C4-2B (cell line): ENCODE measurements at regions not wholly inside any gene's neighbourhood (a gene's known extent, or its start where the extent isn't known, plus 50 kb on each side); places are given as distances from the start of the nearest gene placed in this dataset.

Source experiments
- H3K27ac ChIP-seq: fragments of 450-650 bp; 2 replicates; pipeline ENCODE4 v1.5.1; 2017
- ZFX ChIP-seq: fragments of 450-650 bp; IDR thresholded peaks from 2 replicates; pipeline ENCODE4 v1.6.1; 2017
- TF ChIP-seq, protein P1 (sequence below): fragments of 450-650 bp; conservative IDR thresholded peaks from 2 replicates; pipeline ENCODE4 v1.5.1; 2017; ENCODE audit warnings: mild to moderate bottlenecking

DNA sequence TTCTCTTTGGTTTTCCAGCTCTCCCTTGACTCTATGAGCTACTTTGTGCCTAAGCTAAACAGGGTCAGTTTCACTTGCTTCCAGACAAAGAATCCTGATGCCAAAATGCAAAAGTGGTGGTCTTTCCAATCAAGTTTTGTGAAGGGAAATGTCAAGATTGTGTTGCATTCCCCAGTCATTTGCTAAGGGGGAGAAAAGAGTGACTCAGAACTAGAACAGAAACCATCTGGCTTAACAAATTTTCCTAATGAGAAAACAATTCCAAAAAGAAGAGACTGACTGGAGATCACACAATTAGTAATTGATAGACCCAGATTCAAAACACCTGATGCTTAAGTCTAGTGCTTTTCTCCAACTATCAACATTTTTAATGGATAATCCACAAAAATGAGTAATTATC, 235.1 kb upstream of the DIO2 start:
- H3K27ac ChIP-seq = no peak overlapping the region
- TF ChIP-seq, protein P1, sequence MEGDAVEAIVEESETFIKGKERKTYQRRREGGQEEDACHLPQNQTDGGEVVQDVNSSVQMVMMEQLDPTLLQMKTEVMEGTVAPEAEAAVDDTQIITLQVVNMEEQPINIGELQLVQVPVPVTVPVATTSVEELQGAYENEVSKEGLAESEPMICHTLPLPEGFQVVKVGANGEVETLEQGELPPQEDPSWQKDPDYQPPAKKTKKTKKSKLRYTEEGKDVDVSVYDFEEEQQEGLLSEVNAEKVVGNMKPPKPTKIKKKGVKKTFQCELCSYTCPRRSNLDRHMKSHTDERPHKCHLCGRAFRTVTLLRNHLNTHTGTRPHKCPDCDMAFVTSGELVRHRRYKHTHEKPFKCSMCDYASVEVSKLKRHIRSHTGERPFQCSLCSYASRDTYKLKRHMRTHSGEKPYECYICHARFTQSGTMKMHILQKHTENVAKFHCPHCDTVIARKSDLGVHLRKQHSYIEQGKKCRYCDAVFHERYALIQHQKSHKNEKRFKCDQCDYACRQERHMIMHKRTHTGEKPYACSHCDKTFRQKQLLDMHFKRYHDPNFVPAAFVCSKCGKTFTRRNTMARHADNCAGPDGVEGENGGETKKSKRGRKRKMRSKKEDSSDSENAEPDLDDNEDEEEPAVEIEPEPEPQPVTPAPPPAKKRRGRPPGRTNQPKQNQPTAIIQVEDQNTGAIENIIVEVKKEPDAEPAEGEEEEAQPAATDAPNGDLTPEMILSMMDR = no peak
- TF ChIP-seq ZFX = no peak

GRCh38 chr14:80445605-80446004, 234.3 kb upstream of the DIO2 start:
- TF ChIP-seq, protein P1 = no peak
- no peak for TF ChIP-seq ZFX
- no peak overlapping the region for H3K27ac ChIP-seq

DNA sequence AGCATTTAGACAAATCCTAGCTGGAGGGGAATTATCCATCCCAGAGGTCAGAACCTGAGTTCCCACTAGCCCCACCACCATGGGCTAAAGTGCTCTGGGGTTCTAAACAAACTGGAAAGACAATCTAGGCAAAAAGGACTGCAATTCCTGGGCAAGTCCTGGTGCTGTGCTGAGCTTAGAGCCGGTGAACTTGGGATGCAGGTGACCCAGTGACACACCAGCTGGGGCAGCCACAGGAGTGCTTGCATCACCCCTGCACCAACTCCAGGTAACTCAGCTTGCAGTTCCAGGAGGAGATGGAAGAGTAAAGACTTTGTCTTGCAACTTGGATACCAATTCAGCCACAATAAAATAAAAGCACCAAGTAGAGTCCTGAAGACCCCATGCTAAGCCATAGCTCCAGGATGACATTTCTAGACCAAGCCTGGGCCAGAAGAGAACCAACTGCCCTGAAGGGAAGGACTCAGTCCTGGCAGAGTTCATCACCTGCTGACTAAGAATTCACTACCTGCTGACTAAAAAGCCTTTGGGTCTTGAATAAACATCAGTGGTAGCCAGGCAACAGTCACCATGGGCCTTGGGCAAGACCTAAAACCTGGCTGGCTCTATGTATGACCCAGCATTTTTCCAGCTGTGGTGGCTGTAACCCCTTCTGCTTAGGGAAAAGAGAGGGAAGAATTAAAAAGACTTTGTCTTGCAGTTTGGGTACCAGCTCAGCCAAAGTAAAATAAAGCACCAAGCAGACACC, 223.4 kb upstream of the DIO2 start:
- TF ChIP-seq, protein P1 = no peak
- TF ChIP-seq ZFX = no peak
- H3K27ac ChIP-seq = no peak overlapping the region

- TF ChIP-seq, protein P1 = no peak
- no peak for TF ChIP-seq ZFX
- no peak overlapping the region for H3K27ac ChIP-seq
Observed at GRCh38 chr14:80433811-80434210, 222.5 kb upstream of the DIO2 start.

DNA sequence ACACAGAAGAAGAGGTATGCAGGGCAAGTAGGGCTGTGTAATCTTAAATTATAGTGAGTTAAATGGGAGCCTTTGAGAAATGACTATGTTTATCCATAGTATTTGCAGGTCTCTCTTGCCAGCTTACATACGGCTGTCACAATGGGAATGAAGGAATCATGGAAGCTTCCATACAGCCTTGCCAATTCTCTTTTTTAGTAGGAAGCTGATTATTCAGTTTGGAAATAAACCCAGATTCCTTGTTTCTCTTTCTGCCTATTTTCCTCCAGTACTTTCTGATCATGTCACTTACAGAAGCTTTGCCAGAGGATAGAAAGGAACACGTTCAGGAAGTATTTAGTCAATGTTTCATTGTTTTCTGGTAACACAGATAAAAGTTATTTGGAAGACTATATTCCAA, 217.4 kb upstream of the DIO2 start:
- TF ChIP-seq, protein P1 = no peak
- no peak for TF ChIP-seq ZFX
- H3K27ac ChIP-seq = no peak overlapping the region

DNA sequence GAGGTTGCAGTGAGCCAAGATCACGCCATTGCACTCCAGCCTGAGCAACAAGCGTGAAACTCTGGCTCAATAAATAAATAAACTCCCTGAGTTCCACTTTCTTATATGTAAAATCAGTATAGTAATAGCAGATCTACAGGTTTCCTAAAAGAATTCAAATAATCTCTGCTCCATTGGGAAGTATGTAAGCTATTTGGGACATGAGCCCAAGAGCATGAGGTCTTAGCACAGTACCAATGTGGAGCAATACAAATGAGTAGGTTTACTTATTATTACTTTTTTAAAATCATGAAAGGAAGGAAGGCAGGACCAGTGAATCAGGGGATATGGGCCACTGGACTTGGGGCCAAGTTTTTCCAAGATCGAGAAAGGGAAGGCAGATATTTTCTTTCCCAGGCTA, 216.9 kb upstream of the DIO2 start:
- H3K27ac ChIP-seq = no peak overlapping the region
- TF ChIP-seq, protein P1 = no peak
- TF ChIP-seq ZFX = no peak

DNA sequence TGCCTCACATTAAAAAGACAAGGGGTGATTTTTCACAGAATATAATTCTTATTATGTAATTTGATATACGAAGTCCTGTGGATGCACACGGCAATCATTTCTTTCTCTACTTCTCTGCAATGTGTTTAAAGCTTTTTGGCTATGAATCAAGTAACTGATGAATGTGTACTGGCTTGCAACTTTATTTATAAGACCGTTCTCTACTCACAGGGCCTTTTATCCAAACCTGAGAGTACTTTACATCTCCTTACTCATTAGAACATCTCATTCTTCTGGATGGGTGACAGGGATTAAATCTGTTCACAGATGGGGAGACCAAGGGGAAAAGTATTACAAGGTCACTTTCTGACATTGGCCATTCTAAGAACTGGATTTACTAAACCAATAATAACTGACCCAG, 215.8 kb upstream of the DIO2 start:
- H3K27ac ChIP-seq = no peak overlapping the region
- TF ChIP-seq, protein P1 = no peak
- no peak for TF ChIP-seq ZFX
